Neural cell (in vitro differentiated cells): ENCODE measurements at regions not wholly inside any gene's neighbourhood (a gene's known extent, or its start where the extent isn't known, plus 50 kb on each side); places are given as distances from the start of the nearest gene placed in this dataset.

ENCODE experiments used
- H2AFZ ChIP-seq: fragments of 200-600, 300-800 bp; sonication (generic), shearing (Covaris generic); 2 replicates; pipeline ENCODE4 v1.6.0; 2014; ENCODE audit warnings: low read depth, mild to moderate bottlenecking, antibody characterized with exemption, low read length, moderate library complexity
- H3F3A ChIP-seq: fragments of 200-600 bp; shearing (Covaris generic); 2 replicates; pipeline ENCODE4 v1.6.1; 2016; ENCODE audit warnings: mild to moderate bottlenecking, moderate library complexity, mixed read lengths, antibody characterized with exemption, low read length; ENCODE audit not compliant: insufficient read depth, poor library complexity, severe bottlenecking
- H3K27ac ChIP-seq: fragments of 200-600, 300-800 bp; sonication (generic), shearing (Covaris generic); 2 replicates; pipeline ENCODE4 v1.5.1; 2014; ENCODE audit warnings: mild to moderate bottlenecking, low read length, moderate library complexity
- H3K27me3 ChIP-seq: fragments of 300-800, 200-600 bp; sonication (generic), shearing (Covaris generic); 2 replicates; pipeline ENCODE4 v1.6.0; 2014; ENCODE audit warnings: mild to moderate bottlenecking, low read depth, low read length, moderate library complexity; ENCODE audit not compliant: insufficient read depth
- H3K36me3 ChIP-seq: fragments of 300-800, 200-600 bp; sonication (generic), shearing (Covaris generic); 2 replicates; pipeline ENCODE4 v1.5.1; 2014; ENCODE audit warnings: mild to moderate bottlenecking, antibody characterized with exemption, low read length, moderate library complexity; ENCODE audit not compliant: insufficient read depth
- H3K4me2 ChIP-seq: fragments of 300-800, 200-600 bp; sonication (generic), shearing (Covaris generic); 2 replicates; pipeline ENCODE4 v1.6.0; 2014; ENCODE audit warnings: mild to moderate bottlenecking, low read length
- H3K4me3 ChIP-seq: fragments of 300-800, 200-600 bp; sonication (generic), shearing (Covaris generic); 2 replicates; pipeline ENCODE4 v1.5.1; 2014; ENCODE audit warnings: mild to moderate bottlenecking, low read length, moderate library complexity
- H3K79me2 ChIP-seq: fragments of 200-600 bp; shearing (Covaris generic); replicated peaks from 2 replicates; pipeline ENCODE4 v1.6.0; 2014; ENCODE audit warnings: mild to moderate bottlenecking, low read length, moderate library complexity; ENCODE audit not compliant: insufficient read depth
- H3K9ac ChIP-seq: fragments of 300-800, 200-600 bp; sonication (generic), shearing (Covaris generic); 2 replicates; pipeline ENCODE4 v1.6.1; 2016; ENCODE audit warnings: mild to moderate bottlenecking, low read length, mixed read lengths
- H3K9me2 ChIP-seq: fragments of 200-600 bp; shearing (Covaris generic); 2 replicates; pipeline ENCODE4 v1.6.1; 2016; ENCODE audit warnings: mild to moderate bottlenecking, low read length, mixed read lengths; ENCODE audit not compliant: insufficient read depth
- H3K9me3 ChIP-seq: fragments of 200-600, 300-800 bp; sonication (generic), shearing (Covaris generic); 2 replicates; pipeline ENCODE4 v1.6.1; 2016; ENCODE audit warnings: mild to moderate bottlenecking, mixed run types, low read length, moderate library complexity, mixed read lengths
- H4K20me1 ChIP-seq: fragments of 200-600 bp; shearing (Covaris generic); 2 replicates; pipeline ENCODE4 v1.6.1; 2016; ENCODE audit warnings: mild to moderate bottlenecking, mixed run types; ENCODE audit not compliant: insufficient read depth
- EP300 ChIP-seq: fragments of 450-650 bp; conservative IDR thresholded peaks from 2 replicates; pipeline ENCODE4 v1.6.1; 2014; ENCODE audit warnings: antibody characterized with exemption, mild to moderate bottlenecking, moderate library complexity; ENCODE audit not compliant: poor library complexity, severe bottlenecking
- EZH2 ChIP-seq: fragments of 200-600, 300-800 bp; shearing (Covaris generic), sonication (generic); IDR thresholded peaks from 2 replicates; pipeline ENCODE4 v1.6.1; 2014; ENCODE audit warnings: antibody characterized with exemption, low read length, borderline replicate concordance, mild to moderate bottlenecking; ENCODE audit not compliant: insufficient read depth, poor library complexity, severe bottlenecking
- MXI1 ChIP-seq: fragments of 450-650 bp; conservative IDR thresholded peaks from 2 replicates; pipeline ENCODE4 v1.6.1; 2014; ENCODE audit warnings: antibody characterized with exemption, mild to moderate bottlenecking; ENCODE audit not compliant: poor library complexity, severe bottlenecking
- POLR2AphosphoS5 ChIP-seq: IDR thresholded peaks from 2 replicates; pipeline ENCODE4 v1.6.1; 2012
- RAD21 ChIP-seq: fragments of 450-650 bp; conservative IDR thresholded peaks from 2 replicates; pipeline ENCODE4 v1.6.1; 2014; ENCODE audit warnings: antibody characterized with exemption, mild to moderate bottlenecking, moderate library complexity
- SMC3 ChIP-seq: fragments of 450-650 bp; conservative IDR thresholded peaks from 2 replicates; pipeline ENCODE4 v1.6.1; 2014; ENCODE audit warnings: antibody characterized with exemption, mild to moderate bottlenecking, moderate library complexity; ENCODE audit not compliant: poor library complexity
- TAF1 ChIP-seq: IDR thresholded peaks from 2 replicates; pipeline ENCODE4 v1.6.1; 2012; ENCODE audit warnings: low read depth
- TF ChIP-seq, protein P1 (sequence below): fragments of 450-650 bp; IDR thresholded peaks from 2 replicates; pipeline ENCODE4 v1.5.1; 2014; ENCODE audit warnings: antibody characterized with exemption, mild to moderate bottlenecking, moderate library complexity; ENCODE audit not compliant: poor library complexity, severe bottlenecking
- TF ChIP-seq, protein P2 (sequence below): IDR thresholded peaks from 2 replicates; pipeline ENCODE4 v1.6.1; 2012; ENCODE audit warnings: borderline replicate concordance

DNA sequence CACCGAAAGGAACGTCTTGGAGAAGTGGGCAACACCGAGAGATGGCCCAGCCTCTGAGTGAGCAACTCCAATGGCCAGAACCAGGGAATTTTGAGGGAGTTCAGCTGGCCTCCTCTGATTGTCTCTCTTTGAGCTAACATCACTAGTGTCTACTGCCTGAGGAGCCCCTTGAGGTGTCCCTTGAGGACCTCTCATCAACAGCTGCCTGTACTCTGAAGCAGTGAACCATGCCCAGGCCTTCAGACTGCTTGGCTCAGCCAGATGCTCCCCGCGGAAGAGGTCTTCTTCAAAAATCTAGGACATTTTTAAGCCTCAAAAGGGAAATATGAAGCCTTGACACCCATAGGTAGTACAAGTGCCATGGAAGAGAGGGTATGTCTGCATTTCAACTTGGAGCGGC is 430.4 kb downstream of the TXNL1 start (continued):
- no peak for TF ChIP-seq EZH2

DNA sequence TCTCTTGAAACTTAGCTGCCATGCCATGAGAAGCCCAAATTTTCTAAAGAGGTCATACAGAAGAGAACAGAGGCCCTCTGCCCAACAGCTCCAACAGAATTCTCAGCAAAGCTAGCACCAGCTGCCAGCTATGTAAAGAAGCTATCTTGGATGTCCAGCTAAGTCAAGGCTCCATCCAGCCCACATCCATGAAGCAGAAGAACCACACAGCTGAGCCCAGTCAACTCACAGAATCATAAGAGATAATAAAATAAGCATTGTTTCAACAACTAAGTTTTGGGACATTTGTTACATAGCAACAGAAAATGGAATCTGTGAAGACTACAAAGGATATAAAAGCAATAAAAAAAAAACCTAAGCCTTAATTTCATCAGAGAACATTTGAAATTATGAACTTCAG is 434.3 kb downstream of the TXNL1 start:
- Histone ChIP-seq H3K79me2 (no peaks in the 10 kb centered on the region), H4K20me1 (no peaks in the 10 kb centered on the region), H3K9me2 (no peaks in the 10 kb centered on the region), H3F3A (no peaks in the 10 kb centered on the region), H3K27ac (no peak overlapping the region), H3K36me3 (no peaks in the 10 kb centered on the region), H3K4me3 (no peak overlapping the region), H2AFZ (no peak overlapping the region), H3K27me3 (no peaks in the 10 kb centered on the region), H3K9ac (no peak overlapping the region), H3K4me2 (no peak overlapping the region), H3K9me3 (no peaks in the 10 kb centered on the region)
- TF ChIP-seq, protein P1, sequence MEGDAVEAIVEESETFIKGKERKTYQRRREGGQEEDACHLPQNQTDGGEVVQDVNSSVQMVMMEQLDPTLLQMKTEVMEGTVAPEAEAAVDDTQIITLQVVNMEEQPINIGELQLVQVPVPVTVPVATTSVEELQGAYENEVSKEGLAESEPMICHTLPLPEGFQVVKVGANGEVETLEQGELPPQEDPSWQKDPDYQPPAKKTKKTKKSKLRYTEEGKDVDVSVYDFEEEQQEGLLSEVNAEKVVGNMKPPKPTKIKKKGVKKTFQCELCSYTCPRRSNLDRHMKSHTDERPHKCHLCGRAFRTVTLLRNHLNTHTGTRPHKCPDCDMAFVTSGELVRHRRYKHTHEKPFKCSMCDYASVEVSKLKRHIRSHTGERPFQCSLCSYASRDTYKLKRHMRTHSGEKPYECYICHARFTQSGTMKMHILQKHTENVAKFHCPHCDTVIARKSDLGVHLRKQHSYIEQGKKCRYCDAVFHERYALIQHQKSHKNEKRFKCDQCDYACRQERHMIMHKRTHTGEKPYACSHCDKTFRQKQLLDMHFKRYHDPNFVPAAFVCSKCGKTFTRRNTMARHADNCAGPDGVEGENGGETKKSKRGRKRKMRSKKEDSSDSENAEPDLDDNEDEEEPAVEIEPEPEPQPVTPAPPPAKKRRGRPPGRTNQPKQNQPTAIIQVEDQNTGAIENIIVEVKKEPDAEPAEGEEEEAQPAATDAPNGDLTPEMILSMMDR = no peak
- no peak for TF ChIP-seq EZH2
- TF ChIP-seq EP300 = no peak
- TF ChIP-seq SMC3 = no peak
- TF ChIP-seq RAD21 = no peak
- no peak for TF ChIP-seq MXI1
- TF ChIP-seq, protein P2, sequence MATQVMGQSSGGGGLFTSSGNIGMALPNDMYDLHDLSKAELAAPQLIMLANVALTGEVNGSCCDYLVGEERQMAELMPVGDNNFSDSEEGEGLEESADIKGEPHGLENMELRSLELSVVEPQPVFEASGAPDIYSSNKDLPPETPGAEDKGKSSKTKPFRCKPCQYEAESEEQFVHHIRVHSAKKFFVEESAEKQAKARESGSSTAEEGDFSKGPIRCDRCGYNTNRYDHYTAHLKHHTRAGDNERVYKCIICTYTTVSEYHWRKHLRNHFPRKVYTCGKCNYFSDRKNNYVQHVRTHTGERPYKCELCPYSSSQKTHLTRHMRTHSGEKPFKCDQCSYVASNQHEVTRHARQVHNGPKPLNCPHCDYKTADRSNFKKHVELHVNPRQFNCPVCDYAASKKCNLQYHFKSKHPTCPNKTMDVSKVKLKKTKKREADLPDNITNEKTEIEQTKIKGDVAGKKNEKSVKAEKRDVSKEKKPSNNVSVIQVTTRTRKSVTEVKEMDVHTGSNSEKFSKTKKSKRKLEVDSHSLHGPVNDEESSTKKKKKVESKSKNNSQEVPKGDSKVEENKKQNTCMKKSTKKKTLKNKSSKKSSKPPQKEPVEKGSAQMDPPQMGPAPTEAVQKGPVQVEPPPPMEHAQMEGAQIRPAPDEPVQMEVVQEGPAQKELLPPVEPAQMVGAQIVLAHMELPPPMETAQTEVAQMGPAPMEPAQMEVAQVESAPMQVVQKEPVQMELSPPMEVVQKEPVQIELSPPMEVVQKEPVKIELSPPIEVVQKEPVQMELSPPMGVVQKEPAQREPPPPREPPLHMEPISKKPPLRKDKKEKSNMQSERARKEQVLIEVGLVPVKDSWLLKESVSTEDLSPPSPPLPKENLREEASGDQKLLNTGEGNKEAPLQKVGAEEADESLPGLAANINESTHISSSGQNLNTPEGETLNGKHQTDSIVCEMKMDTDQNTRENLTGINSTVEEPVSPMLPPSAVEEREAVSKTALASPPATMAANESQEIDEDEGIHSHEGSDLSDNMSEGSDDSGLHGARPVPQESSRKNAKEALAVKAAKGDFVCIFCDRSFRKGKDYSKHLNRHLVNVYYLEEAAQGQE = no peak
- TF ChIP-seq POLR2AphosphoS5 = no peak
- no peak for TF ChIP-seq TAF1

DNA sequence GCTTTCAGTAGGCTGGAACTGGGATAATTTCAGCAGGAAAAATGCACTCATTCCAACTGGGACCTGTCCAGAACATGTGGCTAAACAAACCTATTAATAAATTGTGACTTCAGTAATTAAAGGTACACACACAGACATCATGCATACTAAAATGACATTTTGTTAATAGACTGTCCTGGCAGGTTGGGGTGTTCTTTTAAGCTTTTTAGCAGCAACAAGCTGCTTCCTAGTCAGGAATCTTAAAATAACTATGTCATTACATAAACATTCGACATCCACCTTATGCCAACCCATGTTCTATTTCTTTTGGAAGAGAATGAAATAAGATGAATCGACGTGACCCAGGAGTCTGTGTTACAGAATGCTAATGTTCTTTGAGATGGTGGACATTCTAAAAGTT is 435.7 kb downstream of the TXNL1 start:
- Histone ChIP-seq H3F3A (no peaks in the 10 kb centered on the region), H2AFZ (no peak overlapping the region), H3K4me3 (no peak overlapping the region), H3K36me3 (no peaks in the 10 kb centered on the region), H3K27ac (no peak overlapping the region), H4K20me1 (no peaks in the 10 kb centered on the region), H3K4me2 (no peak overlapping the region), H3K27me3 (no peaks in the 10 kb centered on the region), H3K9me2 (no peaks in the 10 kb centered on the region), H3K9ac (no peak overlapping the region), H3K9me3 (no peaks in the 10 kb centered on the region), H3K79me2 (no peaks in the 10 kb centered on the region)
- TF ChIP-seq, protein P1 = no peak
- TF ChIP-seq TAF1 (no peak), RAD21 (no peak), MXI1 (no peak), SMC3 (no peak), POLR2AphosphoS5 (no peak), EP300 (no peak), EZH2 (no peak)
- TF ChIP-seq, protein P2 = no peak
